ENCODE measurements at regions not wholly inside any gene's neighbourhood (a gene's known extent, or its start where the extent isn't known, plus 50 kb on each side); places are given as distances from the start of the nearest gene placed in this dataset.
"Not testable (repeated sequence)": the region's sequence is repeated elsewhere in the genome, so short reads cannot be mapped to it uniquely, and the experiment has no call there.

DNA sequence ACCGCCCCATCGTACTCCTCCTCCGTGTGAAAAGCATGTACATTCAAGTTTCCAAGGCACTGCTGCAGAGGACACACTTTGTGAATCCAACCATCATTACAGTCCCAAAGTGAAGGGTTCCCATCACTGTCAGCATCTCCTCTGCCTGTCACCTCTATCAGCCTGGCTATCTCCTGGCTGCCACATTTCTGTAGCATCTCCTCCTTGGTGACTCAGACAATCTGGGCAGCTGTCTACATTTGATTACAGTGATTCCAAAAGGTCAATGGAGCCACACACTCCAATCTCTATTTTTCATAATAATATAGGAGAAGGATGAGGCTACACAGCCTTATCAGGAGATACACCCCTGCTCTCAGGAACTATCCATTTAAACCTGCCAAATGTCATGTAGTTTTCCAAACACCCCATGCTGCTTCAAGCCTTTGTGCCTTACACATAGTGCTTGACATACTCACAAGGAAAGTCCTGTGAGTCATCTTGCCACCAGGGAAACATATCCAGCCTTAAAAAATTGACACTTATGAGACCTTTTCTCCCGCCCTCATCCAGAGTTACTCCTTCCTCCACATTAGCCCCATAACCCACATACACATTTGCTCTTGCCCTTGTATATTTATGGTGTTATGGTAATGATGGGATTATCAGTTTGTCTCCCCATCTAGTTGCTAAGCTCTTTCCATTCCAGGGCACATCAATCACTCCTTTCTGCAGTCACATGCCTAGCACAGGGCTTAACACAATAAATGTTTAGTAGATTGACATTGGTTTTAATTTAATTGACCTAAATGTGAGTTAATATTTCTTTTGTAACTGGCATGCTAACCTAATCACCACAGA, 250.1 kb upstream of the CDH5 start:
- no peak for DNase-seq (ENCODE audit: low read depth in 4 of 4, low spot score in 1 of 4)

DNA sequence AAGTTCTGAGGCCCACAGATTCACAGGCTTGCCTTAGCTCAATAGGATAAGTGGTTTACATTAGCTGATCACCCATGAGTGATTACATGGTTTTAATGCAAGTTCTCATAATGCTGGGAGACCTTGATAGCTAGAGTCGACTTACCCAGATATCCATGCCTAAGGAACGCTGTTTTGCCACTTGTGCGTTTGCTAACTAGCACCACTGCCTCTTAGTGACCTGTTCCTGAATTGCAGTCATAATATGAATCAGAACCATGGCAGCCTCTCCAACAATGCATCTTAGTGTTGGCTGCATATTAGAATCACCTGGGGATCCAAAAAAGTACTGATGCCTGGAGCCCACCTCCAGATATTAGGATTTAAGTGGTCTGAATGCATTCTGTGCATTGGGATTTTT, 251.1 kb upstream of the CDH5 start:
- DNase-seq (ENCODE audit: low read depth in 4 of 4, low spot score in 1 of 4), result no peak

DNA sequence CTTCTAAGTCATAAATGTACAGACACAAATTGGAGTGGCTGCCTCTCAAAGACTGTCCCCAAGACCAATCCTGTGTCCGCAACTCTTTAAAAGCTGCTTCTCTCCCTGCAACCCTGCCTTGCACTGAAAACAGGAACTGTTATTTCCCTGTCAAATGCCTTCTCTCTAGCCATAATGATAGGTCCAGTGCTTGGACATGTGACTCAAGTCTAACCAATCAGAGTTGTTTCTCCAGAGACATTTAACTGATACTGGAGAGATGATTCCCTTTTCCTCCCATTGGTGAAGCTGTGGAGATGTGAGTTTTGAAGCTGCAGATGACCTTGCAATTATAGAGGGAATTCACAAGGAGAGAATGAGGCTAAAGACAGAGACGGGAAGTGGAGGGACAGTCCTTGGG, 253.3 kb upstream of the CDH5 start:
- no peak for DNase-seq (ENCODE audit: low read depth in 4 of 4, low spot score in 1 of 4)

DNA sequence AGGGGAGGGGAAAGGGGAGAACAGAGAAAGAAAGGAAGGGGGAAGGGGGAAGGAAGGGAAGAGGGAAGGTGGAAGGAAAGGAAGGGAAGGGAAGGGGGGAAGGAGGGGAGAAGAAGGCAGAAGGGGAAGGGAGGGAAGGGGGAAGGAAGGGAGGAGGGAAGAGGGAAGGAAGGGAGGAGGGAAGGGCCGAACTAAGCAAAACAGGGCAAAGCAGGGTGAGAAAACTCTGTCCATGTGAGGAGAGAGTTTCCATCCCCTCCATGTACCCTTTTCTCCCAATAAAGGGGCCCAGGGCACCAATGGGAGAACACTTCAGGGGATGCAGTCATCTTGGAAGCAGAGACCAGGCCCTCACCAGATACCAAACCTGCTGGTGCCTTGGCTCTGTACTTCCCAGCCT, 256.8 kb upstream of the CDH5 start:
- DNase-seq (ENCODE audit: low read depth in 4 of 4, low spot score in 1 of 4), result no peak

DNA sequence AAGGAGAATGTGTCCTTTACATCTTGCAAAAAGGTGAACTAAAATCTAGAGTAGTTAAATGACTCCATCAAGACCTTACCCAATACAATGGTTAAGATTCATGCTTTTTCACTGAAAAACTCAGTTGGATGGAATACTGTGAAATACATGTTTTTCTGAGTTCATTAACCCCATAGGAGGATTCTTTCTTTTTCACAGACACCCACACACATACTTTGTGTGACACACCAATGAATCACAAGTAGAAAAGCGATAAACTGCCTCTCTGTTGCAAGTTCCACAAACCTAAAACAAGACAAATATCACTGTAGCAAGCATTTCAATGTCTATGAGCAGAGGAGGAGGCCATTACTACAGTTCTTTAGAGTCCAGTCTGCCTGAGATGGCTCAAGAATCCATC, 258.8 kb upstream of the CDH5 start:
- no peak for DNase-seq (ENCODE audit: low read depth in 4 of 4, low spot score in 1 of 4)

DNA sequence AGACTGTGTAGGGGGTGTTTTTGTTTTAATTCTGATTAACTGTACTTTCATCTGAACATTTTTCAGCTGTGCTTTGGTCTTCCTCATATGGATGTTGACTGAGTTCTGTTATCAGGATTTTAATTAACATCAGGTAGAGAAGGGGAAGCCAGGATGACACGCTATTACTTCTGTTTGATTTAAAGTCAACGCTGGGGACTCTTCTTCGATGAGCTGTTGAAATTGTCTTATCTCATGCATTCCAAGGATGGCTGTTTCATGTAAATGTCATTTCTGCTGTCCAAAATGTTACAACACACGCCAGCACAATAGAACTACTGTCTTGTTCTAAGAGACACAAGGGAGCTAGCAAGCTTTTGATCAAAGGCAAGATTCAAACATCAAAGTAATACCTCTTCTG, 263.3 kb upstream of the CDH5 start:
- DNase-seq (ENCODE audit: low read depth in 4 of 4, low spot score in 1 of 4), result no peak

DNA sequence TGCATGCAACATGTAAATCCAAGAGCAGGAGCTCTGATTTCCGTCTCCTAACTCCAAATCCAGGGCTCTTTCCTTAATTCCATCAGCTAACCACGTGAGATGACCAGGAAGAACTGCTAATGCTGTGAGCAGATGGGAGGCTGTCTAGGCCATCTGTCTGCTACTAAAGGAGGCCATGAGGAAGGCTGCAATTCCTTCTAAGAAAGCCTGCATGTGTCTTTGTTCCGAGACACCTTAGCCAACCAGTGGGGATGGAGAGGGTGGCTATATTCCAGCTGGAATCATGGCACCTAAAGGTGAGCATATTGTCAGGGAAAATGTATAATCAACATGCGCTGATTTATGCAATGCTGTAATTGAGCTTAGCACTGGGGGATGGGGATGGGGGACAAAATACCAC, 267.2 kb upstream of the CDH5 start:
- no peak for DNase-seq (ENCODE audit: low read depth in 4 of 4, low spot score in 1 of 4)

DNA sequence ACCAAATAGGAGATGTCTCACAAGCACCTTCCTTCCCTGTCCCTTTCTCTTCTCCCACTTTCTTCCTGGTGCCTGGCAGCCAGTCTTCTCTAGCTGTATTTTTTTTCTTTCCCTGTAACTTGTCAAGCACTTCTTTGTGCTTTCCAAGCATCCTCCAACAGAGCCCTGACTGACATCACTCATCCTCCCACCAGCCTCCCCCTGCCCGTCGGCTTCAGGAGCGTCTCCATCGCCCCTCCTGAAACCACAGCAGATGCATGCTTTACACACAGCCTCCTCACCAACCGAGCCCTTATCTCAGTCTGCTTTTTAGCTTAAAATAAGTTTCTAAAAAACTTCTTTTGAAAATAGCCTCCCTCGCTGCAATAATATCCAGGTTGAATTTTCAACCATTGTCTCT, 268.7 kb upstream of the CDH5 start:
- DNase-seq (ENCODE audit: low read depth in 4 of 4, low spot score in 1 of 4), result no peak

DNA sequence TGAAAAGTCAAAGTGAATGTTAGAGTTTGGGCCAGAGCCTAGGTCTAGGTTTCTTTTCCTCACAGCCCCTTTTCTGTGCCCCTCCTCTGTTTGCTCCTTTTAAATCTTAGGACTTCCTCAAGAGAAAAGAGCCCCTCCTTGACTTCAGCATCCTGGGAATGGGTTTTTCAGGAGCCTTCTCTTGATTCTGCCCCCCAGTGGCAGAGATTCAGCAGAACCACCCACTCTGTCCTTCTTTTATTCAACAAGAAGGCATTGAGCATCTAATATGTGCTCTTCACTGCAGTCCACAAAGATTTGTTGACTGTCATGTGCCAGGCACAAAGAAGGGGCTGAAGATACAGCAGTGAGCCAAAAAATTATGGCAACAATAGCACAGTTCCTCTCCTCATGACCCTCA, 270.8 kb upstream of the CDH5 start:
- DNase-seq (ENCODE audit: low read depth in 4 of 4, low spot score in 1 of 4), result no peak

DNA sequence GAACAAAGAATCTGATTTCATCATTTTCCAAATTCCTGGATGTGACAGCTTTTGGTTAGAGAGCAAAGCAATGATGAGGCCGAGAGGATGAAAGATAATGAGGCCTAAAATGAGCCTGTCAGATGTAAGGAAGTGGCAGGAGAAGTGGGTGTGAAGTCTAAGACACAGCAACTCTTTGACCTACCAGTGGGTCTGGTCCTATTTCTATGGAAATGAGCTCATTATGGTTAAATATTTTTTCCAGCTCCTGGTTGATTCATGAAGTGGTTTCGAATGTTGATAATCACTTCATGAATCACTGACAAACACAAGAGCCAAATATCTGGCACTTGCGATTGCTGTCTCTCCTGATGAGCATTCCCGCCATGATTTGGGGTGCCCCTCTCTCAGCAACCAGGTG, 273.3 kb upstream of the CDH5 start:
- DNase-seq (ENCODE audit: low read depth in 4 of 4, low spot score in 1 of 4), result no peak

DNA sequence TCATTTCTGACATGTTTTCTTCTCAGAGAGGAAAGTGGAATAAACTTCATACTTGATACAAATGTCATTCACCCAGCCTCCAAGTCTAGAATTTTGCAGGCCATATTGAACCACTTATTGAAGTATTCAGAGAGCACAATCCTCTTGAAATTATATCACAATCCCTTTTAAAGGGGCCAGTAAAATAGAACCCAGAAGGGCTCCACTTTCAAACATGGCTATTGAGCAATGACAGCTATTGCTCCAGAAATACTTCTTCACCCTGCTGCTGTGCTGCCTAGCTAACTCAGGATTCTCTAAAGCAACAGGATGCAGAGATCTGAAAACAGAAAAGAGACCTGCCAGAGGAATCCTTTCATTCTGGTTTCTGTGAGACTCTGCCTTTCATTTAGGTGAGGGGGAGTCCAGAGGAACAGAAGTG, 275.0 kb upstream of the CDH5 start:
- DNase-seq (ENCODE audit: low read depth in 4 of 4, low spot score in 1 of 4), result no peak

DNA sequence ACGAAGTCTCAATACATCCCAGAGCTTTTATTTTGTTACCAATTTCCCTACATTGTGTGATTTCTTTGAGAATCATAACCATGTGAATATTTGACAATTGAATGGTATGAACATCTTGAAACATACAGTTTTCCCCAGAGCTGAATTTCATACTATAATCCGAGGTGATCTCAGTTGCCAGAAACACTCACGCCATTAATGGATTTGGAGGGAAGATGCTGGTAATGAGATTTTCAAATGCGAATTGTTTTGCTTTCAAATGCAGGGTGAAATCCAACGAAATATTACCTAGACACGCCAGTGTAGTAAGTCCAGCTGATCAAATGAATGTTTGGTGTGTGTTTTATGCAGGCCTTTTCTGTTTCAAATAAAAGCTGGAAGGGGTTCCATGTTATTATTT, 277.8 kb upstream of the CDH5 start:
- DNase-seq (ENCODE audit: low read depth in 4 of 4, low spot score in 1 of 4), result no peak

DNA sequence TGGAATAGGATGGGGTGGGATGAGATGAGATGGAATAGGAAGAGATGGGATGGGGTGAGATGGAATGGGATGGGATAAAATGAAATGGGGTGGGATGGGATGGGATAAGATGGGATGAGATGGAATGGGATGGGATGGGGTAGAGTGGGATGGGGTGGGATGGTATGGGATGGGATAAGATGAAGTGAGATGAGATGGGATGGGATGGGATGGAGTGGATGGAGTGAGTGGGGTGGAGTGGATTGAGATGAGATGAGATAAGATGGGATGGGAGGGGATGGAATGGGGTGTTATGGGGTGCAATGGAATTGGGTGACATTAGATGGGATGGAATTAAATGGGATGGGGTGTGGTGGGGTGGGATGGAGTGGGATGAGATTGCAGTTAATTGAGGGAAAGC, 279.2 kb upstream of the CDH5 start:
- no peak for DNase-seq (ENCODE audit: low read depth in 4 of 4, low spot score in 1 of 4)

DNA sequence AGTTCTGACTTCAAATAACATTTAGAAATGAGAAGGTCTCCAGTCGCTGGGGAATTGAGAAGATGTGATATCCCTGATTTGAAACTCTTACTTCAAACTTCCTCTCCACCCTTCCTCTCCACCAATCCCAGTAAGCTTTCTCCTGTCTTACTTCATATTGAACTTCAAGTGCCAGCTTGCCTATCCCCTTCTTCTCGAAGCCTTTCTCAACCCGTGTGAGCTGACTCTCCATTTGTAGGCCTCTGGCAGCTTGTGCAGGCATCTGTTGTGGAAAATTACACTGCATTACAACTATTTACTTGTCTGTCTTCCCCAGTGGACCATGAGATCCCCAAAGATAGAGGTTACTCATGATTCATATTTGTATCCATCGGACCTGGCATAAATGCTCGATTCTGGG, 280.8 kb upstream of the CDH5 start:
- no peak for DNase-seq (ENCODE audit: low read depth in 4 of 4, low spot score in 1 of 4)

DNA sequence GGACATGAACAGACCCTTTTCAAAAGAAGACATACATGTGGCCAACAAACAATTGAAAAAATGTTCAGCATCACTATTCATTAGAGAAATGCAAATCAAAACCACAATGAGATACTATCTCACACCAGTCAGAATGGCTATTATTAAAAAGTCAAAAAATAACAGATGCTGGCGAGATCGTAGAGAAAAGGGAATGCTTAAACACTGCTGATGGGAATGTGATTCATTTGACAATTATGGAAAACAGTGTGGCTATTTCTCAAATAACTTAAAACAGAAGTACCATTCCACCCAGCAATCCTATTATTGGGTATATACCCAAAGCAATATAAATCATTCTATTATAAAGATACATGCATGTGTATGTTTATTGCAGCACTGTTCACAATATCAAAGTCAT, 281.8 kb upstream of the CDH5 start:
- not testable (repeated sequence) for DNase-seq (ENCODE audit: low read depth in 4 of 4, low spot score in 1 of 4)

DNA sequence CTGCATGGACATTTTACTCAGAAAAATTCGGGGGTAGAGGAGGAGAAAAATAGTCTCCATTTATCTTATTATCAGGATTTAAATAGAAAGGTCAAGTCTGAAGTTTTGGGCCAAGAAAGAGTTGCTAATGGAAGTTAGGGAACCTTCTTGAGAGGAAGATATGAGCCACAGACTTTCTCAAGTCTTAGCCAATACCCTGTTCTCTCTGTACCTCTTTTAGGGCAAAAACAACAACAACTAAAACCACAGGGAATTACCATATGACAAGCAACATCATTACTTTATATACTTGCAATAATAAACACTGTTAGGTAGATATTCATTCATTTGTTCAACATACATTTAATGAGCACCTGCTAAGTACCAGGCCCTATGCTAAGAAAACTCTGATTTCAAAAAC, 282.2 kb upstream of the CDH5 start:
- DNase-seq (ENCODE audit: low read depth in 4 of 4, low spot score in 1 of 4), result no peak

DNA sequence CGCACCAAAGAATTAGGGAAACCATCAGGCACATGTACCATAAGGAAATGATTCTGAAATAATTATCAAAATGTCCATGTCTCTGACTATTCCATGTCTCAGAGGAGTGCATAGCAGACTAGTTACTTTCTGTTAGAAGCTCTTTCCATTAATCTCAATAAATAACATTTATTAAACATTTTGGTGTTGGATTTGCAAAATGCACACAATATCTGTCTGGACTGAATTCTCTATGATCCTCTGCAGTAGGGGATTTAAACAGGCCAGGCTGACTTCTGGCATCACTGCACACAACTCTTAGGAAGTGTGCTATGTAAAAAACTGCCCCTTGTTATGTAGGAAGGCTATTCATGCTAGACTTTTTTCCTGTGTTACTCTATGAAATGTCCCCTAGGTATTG, 283.3 kb upstream of the CDH5 start:
- DNase-seq (ENCODE audit: low read depth in 4 of 4, low spot score in 1 of 4), result no peak

DNA sequence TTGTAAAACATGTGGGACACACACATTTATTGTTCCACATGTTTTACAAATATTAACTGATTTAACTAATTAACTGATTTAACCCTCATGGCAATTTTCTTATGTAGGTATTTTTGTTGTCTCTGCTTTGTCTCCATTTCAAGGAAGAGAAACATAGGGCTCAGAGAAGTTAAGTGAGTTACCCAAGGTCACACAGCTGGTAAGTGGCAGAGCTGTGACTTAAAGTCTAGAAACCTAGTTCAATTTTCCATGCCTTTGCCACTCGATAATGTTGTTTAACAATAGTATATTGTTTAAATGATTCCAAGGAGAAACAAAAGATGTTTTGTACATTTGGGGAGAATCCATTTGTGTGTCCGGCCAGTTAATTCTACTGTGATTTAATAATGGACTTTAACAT, 284.1 kb upstream of the CDH5 start:
- DNase-seq (ENCODE audit: low read depth in 4 of 4, low spot score in 1 of 4), result no peak

DNA sequence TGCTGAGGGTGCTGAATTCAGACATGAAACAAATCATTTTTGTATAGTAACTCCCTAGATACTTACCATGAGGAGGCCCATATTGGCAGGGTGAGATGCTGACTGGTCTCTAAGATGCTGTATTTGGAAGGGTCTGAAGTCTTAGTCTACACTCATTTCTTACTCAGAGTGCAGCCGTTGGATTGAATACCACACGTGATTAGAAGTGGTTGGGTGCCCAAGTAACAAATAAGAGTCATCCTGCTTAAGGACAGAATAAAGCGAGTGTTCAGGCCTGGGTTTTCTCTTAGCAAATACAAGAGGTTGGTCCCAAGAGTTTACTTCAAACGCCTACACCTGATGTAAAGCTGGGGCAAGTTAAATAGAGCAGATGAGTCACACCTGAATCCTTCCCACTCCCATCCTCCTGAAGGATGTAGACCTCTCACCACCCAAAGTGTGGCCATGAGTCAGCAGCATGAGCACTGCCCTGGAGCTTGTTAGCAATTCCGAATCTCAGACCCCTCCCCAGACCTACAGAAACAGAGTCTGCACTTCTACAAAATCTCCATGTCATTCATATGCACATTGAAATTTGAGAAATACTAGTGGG, 284.6 kb upstream of the CDH5 start:
- no peak for DNase-seq (ENCODE audit: low read depth in 4 of 4, low spot score in 1 of 4)

DNA sequence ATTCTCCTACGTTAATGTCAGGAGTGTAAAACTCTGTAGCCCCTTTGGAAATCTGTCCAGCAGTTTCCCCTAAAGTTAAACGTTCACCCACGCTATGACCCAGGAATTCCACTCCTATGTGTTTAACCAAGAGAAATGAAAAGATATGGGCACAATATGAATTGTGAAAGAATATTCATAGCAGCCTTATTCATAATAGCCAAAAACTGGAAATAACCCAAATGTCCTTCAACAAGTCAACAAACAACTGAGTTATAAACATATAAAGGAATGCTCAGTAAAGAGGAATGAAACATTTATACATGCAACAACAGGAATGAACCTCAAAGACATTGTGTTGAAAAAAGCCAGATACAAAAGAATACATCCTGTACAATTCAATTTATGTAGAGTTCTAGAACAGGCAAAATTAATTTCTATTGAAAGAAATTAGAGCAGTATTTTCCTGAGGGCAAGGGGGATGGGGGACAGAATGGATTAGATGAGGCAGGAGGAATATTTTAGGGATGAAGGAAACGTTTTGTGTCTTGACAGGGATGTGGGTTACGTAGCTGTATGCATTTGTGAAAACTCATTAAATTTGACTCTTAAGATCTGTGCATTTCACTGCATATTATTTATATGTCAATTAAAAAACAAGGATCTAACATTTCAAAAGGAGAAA, 286.7 kb upstream of the CDH5 start:
- DNase-seq (ENCODE audit: low read depth in 4 of 4, low spot score in 1 of 4), result no peak

DNA sequence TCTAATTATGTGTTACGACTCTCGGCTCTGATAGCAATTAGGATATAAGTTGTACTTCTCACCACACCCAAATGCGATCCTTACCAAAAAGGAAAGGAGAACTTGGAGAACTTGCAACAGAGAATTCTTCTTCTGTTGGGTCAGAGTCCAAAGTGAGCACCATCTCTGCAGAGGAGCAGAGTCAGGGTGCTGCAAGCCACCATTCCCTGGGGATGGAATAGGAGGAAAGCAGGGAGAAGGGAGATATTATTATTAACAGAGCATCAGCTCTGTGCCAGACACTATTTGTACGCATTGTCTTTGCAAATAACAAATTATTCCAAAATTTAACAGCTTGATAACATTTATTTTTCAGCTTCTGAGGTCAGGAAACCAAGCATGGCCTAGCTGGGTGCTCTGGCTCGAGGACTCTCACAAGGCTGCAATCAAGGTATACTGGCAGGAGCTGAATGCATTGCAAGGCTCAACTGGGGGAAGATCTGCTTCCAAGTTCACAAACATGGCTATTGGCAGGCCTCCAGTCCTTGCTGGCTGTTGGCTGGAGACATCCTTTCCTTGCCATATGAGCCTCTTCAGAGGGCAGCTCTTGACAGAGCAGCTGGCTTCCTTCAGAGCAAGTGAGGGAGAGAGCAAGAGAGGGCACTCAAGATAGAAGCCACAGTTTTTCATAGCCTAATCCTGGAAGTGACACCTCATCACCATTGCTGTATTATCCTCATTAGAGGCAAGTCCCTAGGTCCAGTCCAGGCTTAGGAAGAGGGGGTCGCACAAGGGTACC, 296.2 kb upstream of the CDH5 start:
- no peak for DNase-seq (ENCODE audit: low read depth in 4 of 4, low spot score in 1 of 4)

DNA sequence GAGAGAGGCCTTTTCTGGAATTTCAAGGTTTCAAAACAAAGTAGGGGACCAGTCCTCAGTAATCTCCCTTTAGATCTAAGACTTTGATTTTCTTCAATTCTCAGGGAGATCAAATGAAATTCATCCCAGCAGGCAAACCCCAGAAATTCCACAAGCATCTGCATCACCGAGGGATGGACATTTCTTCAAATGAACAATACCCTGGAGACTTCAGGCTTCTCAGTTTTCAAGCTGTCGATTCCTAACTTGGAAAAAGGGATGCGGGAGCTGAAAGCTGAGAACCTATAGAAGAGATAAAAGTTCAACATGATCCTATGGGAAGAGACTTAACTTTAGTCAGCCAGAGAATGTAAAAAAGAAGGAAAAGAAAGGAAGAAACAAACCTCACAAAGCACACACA, 296.9 kb upstream of the CDH5 start:
- DNase-seq (ENCODE audit: low read depth in 4 of 4, low spot score in 1 of 4), result no peak
